ENCODE measurements at regions not wholly inside any gene's neighbourhood (a gene's known extent, or its start where the extent isn't known, plus 50 kb on each side); places are given as distances from the start of the nearest gene placed in this dataset.

DNA sequence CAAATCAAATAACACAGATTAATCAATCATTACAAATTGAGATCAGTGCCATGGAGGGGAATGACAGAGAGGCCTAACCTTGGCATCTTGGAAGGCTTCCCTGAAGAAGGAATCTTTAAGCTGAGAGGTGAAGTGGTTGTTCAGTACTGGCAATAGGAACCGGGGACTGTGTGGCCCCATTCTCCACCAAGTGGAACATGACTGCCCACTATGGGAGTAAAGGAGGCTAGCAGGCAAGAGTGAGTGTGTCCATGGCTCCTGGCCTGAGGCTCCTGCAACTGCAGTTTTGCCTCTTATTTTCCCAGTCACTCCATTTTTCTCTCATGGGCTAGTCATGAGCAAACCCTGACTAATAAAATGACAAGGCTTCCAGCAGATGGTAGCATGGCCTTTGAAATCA is 112.2 kb upstream of the GJB5 start:
- TF ChIP-seq POLR2A (IDR thresholded peaks at IDR 0.05) = no peak
- TF ChIP-seq CTCF (IDR thresholded peaks at IDR 0.05) = no peak

Measured in lower leg skin (tissue), 3 donors.